Inferior parietal cortex (tissue), 1 donor: ENCODE measurements at regions not wholly inside any gene's neighbourhood (a gene's known extent, or its start where the extent isn't known, plus 50 kb on each side); places are given as distances from the start of the nearest gene placed in this dataset.

ENCODE experiments used
- DNase-seq: peaks from one replicate; pipeline ENCODE4 v3.0.0-alpha.2; 2016; ENCODE audit errors: extremely low spot score

DNA sequence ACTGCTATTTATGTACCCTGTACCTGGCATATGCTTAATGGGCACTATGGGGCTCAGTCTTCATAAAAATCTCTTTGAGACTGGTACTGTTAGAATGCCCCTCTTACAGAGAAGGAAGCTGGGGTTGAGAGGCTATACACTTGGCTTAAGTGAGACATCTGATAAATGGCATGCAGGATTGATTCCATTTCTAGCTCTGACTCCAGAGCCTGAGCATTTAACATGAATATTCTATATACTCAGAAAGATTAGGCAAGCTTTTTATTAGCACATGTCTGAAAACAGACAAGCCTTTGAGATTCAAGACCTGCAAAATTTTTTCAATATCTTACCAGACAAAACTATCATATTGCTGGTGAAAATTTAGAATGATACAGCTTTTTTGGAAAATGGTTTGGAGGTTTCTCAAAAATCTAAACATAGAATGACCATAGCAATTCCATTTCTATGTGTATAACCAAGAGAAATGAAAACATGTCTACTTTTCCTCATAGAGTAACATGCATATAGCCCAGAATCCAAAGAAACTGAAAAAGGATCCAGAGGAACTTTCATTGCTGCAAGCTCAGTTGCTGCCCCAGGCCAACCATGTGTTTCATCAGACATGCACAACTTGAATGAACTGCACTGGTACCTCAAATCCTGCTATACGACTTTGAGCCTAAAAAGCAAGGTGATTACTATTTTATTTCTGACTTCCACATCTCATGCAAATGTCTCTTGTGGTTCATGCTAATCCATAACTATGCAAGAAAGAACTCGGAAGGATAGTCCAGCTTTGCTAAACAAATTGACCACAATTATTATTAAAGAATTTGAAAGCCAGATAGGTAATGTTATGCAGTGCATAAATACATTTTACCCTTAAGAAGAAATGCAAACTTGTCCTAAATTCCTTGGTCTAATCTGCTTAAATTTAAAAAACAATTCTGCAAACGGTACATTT is 389.0 kb upstream of the GRIA1 start:
- DNase-seq, result no peak

DNA sequence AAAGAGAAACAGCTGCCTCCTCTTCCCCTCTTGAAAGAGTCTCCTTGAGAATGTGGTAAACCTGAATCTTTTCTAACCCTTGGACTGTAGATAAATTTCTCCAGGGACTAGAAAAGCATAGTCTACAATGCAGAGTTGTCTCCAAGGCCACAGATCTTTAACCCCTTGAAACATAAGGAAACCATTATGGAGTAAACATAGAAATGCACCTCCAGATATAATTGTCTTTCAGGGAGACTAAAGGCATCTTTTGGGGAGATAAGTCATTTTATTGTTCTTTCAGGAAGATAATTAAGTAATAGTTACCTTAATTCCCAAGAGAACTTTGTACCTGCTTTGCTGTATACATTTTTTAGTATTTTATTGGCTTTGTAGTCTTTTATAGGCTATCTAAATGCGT is 373.6 kb upstream of the GRIA1 start:
- DNase-seq, result no peak

DNA sequence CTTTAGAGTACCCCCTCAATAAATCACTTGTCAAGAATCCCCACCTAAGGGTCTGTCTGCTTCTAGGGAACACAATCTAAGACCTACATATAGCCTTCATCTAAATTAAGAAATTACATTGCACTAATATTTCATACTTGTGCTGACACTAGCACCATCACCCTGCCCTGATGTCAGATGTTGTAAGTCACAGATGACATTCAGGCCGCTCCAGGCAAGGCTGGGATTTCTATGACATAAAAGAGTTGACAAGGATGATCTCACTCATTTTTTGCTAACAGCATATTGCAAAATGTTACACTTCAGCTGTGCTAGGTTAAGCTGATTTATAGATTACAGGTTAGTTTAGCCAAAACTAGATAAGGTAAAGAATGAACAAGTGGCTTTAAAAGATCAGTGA is 372.5 kb upstream of the GRIA1 start:
- DNase-seq, result no peak

DNA sequence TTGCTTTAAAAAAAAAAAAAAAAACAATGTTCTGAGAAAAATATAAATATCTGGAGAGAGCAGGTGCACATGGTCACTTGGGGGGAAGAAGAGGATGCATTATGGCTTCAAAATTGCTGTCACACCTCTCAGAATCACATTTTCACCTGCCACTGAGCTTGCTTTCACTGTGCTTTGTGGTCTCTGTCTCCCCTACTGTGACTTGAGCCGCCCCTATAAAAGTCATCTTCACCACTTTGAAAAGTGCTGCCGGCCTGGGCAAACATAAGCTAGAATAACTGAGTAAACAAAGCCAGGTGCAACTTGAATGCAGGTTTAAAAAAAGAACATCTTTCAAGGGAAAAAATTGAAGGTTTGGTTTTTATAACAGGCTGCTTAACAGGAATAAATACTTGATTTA is 368.1 kb upstream of the GRIA1 start:
- DNase-seq, result no peak

DNA sequence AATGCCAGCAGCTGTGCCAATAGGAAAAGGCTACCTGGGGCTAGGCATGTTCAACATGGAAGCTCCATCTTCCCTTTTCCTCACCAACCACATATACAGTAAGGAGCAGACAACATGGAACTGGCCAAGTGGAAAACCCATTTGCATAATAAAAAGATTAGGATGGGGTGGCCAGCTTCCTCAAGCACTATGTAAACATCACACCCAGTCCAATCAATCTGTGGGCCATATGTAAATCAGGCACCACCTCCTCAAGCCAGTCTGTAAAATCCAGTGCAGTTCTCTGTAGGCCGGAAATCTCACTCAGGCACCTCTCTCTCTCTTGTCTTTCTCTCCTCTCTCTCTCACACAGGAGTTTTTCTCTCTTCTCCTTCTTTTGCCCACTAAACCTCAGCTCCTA is 360.2 kb upstream of the GRIA1 start:
- DNase-seq, result no peak

GRCh38 chr5:153135411-153135810 is 355.1 kb upstream of the GRIA1 start:
- no peak for DNase-seq

DNA sequence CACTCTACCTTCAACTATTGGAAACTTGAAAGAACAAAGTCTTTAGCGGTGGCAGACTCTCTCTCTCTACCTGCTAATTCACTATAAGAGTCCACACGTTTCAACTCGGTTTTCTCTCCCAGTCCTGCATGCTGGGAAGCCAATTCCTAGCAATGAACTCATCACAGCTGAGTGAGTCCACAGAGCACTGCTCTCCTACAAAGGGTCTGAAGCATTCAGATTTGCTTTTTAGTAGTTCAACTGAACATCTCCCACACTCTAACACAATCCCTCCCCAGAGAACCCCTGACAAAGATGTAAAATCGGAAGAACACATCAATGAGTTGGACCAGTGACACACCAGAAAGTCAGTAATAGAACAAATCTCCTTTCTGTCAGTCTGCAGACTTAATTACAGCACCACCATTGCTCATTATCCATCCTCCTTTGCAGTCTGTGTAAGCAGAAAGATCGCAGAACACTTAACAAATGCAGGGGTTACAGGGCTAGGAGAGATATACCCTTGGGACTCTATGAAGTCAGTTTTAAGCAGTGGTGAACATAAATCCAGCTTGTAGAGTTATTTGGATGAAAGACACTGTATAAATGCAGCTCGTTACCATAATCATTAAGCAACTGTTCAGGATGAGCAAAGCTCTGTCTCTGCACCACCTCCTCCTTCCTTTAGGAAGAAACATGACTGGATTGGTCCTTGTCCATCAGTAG is 353.4 kb upstream of the GRIA1 start:
- DNase-seq, result no peak

DNA sequence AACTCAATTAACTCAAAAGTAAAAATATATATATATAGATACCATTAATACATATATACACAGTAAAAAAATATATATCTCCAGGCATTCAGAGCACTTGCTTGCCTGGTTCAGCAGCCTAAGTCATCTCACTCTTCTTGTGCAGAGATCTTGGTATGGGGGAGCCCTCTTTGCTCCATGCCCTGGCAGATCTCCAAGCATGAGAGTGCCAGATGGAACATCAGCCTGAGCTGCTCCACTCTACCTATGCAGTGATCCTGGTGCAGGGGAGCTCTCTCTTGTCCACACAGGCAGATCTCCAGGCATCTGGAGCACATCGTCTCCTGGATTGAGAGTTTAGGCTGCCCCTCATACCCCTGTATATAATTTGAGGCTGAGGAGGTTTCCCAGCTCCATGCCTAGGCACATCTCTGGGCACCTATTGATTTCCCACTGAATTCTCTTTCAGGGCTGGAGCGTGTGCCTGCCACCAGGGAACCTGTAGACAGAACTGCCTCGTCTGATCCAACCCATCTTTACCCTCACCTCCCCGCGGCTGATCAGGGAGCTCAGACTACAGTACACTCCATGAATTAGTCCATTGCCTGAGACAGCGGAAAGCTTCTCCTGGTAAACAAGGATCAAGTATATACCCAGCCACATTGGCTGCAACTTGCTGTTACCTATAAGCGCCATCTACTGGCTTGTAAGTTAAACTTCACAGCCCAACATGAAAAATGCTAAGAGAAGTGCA is 342.4 kb upstream of the GRIA1 start:
- DNase-seq, result peak; percentile 37

DNA sequence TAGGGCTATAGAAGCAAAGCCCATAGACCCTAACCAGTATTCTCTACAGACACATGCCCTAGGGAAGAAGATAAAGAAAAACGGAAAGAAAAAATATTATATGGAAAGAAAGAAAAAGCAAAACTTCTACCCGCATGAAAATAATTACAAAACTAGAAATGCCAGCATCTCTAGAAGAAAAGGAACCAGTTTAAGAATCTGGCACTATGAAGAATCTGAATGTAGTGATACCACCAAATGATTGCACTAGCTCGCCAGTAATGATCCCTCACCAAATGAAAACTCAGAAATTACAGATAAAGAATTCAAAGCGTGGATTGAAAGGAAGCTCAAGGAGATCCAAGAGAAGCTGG is 341.9 kb upstream of the GRIA1 start:
- DNase-seq, result no peak

GRCh38 chr5:153151558-153151957 is 338.9 kb upstream of the GRIA1 start:
- no peak for DNase-seq

GRCh38 chr5:153153086-153153485 is 337.4 kb upstream of the GRIA1 start:
- DNase-seq, result no peak

GRCh38 chr5:153157156-153157555 is 333.3 kb upstream of the GRIA1 start:
- no peak for DNase-seq

DNA sequence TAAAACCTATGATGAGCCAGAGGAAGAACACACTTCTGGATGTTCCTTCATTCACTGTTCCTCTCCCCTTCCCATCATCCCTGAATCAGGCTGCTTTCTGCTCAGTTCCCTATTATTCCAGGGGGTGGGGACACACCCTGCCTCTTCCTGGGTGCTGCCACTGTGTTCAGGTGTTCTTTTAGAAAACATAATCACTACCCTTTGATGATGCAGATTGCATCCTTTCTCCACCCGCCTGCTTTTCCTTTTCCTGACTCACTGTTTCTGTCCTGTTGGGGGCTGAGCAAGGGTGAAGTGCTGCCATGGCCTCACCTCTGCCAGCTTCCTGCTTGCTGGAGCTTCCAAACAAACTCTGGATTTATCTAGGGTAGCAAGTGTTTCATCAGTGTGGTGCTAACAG is 331.9 kb upstream of the GRIA1 start:
- DNase-seq, result no peak

DNA sequence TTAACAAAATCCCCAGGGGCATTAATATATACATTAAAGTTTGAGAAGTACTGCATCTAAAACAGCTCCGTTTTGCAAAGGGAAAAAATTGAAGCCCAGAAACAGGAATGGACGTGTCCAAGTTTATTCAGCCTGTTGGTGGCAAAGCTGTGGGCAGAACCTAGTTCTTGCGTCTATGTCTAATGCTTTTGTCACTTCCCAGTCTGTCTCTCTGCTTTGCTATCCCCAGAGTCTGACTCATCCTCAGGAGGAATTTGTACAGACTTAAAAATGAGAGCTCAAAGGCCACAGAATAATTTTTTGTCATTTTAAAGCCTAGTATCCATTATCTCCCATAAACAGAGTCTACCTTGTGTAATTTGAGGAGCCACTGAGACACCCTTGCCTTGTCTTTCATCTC is 330.9 kb upstream of the GRIA1 start:
- peak; percentile 10 for DNase-seq

DNA sequence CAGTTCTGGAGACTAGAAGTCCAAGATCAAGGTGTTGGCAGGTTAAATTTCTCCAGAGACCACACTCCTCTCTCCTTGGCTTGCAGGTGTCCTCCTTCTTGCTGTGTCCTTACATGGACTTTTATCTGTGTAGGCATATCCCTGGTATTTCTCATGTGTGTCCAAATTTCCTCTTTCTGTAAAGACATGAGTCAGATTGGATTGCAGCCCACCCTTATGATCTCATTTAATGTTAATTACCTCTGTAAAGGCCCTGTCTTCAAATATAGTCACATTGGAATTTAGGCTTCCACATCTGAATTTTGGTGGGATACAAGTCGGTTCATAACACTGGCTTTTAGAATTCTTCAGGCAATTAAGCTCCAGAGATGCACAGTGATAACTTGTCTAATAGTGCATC is 322.2 kb upstream of the GRIA1 start:
- no peak for DNase-seq

GRCh38 chr5:153187503-153187902 is 303.0 kb upstream of the GRIA1 start:
- DNase-seq, result no peak

- DNase-seq, result peak; percentile 20
These were observed 284.1 kb upstream of the GRIA1 start for GRCh38 chr5:153206361-153206760.

DNA sequence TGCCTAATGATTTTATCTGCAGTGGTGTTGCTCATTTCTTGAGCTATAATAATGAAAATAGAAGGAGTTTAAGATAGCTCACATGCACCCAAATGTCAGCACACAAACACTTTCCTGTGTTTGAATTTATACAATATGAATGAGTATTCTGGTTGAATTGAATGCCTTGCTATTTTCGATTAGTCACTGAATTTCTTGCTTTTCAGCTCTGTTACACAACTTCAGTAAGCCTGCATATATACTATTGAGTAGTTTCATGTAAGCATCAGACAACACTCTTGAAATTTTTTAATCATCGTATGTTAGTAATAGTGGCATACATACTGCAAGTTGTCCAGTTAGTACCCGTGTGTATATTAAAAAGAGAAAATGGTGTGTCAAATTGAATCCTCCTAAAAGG is 281.5 kb upstream of the GRIA1 start:
- DNase-seq, result no peak

GRCh38 chr5:153209687-153210086 is 280.8 kb upstream of the GRIA1 start:
- DNase-seq, result no peak

GRCh38 chr5:153211076-153211475 is 279.4 kb upstream of the GRIA1 start:
- no peak for DNase-seq

DNA sequence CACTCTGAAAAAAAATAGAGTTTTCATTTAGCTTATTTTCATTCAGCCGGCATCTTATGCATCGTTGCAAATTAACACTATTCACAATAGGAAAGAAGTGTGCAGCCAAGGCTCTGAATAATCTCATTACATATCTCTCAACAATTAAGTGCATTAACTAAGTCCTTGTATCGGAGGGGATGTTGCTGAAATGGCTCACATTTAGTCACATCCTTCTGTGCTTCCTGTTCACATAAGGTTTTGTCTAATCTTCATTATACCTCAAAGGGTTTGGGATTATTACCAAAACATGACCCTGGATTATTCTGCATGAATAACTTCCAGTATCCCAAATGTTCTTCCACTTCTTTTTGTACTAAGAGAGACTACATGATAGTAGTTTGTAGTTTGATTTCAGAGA is 278.0 kb upstream of the GRIA1 start:
- no peak for DNase-seq

DNA sequence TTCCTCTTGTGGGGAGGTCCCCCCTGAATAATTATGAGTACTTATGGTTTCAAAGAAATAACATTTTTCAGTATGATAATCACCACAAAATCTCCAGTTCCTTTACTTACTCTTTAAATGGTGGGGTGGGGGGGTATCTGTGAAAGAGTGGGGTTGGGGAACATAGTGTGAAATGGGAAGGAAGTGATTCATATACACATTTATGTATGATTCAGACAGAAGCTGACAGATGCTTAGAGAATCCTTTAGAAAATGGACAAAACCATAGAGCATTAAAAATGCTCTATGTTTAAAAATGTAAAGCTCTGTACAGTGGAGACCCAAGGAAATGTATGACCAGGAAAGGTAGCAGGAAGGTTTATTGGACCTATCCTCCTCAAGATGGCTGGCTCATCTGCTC is 267.5 kb upstream of the GRIA1 start:
- no peak for DNase-seq

DNA sequence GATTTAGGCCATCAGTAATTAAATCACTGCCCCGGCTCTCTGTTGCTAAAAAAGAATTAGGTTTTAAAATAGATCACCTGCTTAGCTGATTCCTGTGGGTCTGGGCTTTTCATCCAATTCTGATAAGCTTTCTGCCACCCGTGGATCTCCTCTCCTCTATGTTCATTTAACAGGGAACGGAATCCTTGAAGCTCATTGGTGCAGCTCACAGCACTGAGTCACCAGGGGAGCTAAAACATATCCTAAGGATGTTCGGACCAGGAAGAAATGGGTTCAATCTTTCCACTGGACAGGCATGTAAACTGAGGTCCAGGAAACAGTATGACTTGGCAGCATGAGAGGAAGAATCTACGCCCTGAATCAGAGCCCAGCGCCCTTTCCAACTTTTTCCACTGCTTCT is 267.1 kb upstream of the GRIA1 start:
- DNase-seq, result no peak
